HG02981 (cell line): ENCODE measurements at regions not wholly inside any gene's neighbourhood (a gene's known extent, or its start where the extent isn't known, plus 50 kb on each side); places are given as distances from the start of the nearest gene placed in this dataset.

ENCODE experiments used
- ATAC-seq: cut with Tn5 transposase; IDR thresholded peaks from one replicate; pipeline ENCODE4 v1.9.1; 2021; ENCODE audit warnings: mild to moderate bottlenecking, moderate library complexity; ENCODE audit not compliant: unreplicated experiment

GRCh38 chr6:121967631-121968030, 431.8 kb upstream of the HSF2 start:
- no peak for ATAC-seq

DNA sequence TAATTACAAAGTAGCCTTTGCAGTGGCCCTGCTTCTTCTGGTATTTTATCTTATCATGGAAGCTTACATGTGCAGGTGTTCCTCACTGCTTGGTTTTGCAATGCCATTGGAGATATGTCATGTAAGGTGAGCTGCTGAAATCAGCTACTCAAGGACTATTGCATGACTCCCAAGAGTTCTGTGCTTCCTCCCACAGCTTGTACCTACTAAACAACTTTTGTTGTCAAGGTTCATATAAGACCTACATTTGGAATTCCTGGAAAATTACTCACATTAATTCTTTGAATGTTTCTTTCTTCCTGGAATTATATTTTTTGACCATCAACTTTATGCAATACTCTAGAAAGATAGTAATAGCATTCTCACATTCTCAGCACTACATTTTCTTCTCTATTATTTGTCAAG, 427.5 kb upstream of the HSF2 start:
- no peak for ATAC-seq

- ATAC-seq, result no peak
These were observed 414.5 kb upstream of the HSF2 start for GRCh38 chr6:121984956-121985355.

DNA sequence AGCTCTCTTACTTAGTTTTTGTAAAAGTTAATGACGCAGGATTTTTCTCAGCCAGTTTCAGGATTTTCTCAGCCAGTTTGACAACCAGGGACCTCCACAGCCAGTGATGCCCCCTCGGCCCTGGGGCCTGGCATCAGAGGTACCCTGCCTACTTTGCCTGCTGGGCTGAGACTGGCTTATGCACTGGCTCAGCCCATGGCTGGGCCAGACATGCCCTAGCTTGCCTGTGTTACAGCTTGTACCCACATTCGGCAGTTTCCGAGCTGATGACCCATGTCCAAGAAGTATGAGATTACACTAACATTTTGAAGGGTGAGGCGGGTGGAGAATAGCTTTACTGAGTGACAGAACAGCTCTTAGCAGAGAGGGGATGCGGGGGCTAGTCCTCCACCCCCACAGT, 406.1 kb upstream of the HSF2 start:
- no peak for ATAC-seq

GRCh38 chr6:121994919-121995318, 404.5 kb upstream of the HSF2 start:
- no peak for ATAC-seq

- ATAC-seq, result no peak
These were observed 400.8 kb upstream of the HSF2 start for GRCh38 chr6:121998631-121999030.

- ATAC-seq, result no peak
These were observed 399.9 kb upstream of the HSF2 start for GRCh38 chr6:121999456-122000065.

DNA sequence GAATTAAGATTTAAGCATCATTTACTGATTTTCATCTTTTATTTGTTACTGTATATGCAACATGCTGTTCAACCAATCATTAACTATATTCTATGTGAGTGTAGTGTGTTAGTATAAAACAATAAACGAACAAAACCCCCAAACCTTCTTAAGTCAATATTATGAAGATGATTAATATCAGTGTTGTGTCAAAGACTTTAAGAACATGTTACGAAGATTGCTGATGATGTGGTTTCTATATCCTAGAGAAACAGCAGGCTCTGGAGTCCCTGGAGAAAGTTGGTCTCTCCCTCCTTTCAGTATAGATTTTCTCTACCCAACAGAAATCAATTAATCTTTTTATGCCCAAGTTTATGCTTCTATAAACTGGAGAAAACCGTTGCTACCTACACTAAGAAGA, 393.8 kb upstream of the HSF2 start:
- ATAC-seq, result no peak

GRCh38 chr6:122007339-122007738, 392.1 kb upstream of the HSF2 start:
- ATAC-seq, result no peak

GRCh38 chr6:122008101-122008999, 391.1 kb upstream of the HSF2 start:
- no peak for ATAC-seq

DNA sequence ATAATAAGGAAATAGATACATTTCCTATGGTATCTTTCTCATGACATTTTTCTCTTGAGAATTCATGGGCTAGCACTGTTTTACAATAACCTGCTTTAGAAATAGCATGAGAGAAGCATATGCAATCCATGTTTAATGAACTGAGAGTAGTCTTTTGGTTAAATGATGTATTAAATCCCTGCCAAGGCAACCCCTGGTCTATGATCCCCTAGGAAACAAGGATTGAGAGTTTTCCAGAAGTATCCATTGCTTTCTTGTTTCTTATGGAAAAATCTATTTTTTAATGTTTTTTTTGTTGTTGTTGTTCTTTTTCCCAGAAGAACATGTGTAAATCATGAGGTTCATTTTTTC, 390.5 kb upstream of the HSF2 start:
- no peak for ATAC-seq

DNA sequence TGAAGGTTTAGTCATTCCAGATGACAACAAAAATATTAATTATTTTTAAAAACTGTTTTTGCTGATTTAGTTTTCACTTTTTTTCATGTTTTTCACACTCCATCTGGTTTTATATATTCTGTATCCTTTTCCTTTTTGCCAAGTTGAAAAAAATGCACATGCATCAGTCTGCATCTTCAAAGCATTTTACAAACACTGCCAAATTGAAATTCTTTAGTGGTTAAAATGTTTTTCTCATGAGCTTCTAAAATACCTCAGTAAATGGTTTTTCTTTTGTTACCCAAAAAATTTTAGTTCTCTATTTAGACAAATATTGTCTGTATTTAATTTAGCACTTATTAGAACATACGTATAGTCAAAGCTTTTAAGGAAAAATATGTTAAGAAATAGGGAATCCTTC, 386.9 kb upstream of the HSF2 start:
- no peak for ATAC-seq

GRCh38 chr6:122014961-122015360, 384.5 kb upstream of the HSF2 start:
- ATAC-seq, result no peak

DNA sequence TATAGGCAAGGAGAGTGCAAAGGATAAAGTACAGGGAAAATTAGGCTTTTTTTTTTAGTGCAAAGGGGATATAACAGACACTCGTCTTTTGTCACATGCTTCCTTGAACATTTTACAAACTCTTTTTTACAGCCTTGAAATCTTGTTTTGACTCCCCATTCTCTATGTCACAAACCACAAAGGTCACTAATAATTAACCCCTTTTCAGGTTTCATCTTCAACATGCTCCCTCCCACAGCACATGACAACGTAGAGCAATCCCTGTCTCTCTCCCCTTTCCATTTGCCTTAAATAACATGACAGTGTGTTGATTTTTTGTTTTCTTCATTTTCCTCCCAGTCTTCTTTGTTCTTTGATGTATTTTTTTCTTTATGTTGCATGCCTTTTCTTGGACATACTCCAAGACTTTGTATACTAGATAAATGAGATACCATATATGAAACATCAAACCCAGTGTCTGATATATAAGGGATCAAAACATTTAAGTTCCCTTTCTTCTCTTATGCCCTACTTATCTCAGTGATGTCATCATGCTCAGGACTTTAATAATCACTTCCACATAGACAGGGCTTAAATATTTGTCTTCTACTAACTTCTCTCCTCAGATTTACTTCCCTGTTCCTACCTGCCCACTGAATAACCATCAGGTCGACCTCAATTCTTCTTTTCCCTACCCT, 378.7 kb upstream of the HSF2 start:
- peak; percentile 99 for ATAC-seq

GRCh38 chr6:122025104-122025503, 374.3 kb upstream of the HSF2 start:
- ATAC-seq, result no peak

- no peak for ATAC-seq
These were observed 372.7 kb upstream of the HSF2 start for GRCh38 chr6:122026582-122027369.

DNA sequence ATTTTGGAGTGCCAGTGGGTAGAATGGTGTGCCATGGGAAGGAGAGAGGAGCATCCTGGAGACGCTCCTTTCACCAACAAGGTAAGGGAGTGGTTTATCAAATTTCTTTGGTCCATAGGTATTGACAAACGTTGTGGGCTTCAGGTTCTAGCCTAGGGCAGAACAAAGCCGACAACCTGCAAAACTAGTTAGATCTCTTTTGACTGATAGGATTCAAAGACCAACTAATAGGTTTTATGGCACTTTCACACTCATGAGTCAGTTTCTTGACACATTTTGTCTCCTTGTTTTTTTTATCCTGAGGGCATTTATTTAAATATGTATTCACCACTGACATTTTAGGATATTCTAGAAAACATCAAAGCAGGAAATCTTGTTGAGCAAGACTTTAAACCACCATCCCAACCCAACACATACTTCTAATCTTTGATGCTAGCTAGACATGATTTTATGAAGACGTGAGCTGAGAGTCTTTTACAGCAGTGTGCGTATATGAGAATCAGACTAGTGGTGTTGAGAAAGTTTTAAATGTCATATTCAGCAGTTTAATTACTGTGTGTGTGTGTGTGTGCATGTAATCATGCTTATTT, 370.4 kb upstream of the HSF2 start:
- ATAC-seq, result no peak

DNA sequence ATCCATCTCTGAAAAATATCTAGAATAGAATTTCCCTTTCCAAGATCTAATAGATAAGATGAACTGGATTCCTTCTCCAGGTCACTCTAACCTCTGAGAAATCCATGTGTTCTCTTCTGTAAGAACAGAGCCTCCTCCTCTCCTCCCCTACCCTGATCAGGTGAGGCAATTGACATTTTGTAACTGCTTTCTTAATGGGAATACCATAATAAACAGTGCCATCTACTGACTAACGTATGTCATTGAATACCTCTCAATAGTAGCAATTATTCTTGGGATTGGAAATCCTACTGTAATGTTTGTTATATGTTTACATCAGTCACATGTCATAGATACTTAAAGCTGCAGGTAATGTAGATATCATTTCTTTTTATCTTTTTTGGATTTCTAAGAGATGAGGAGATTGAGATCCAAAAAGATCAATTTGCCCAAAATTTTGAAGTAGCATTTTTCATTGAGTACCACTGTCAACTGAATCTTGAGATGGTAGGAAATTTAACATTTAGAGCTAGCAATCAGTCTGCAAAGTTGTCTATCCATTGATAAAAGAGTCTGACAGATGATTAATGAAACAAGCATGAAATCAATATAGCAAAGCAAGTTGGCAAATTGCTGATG, 365.8 kb upstream of the HSF2 start:
- ATAC-seq, result peak; percentile 95

DNA sequence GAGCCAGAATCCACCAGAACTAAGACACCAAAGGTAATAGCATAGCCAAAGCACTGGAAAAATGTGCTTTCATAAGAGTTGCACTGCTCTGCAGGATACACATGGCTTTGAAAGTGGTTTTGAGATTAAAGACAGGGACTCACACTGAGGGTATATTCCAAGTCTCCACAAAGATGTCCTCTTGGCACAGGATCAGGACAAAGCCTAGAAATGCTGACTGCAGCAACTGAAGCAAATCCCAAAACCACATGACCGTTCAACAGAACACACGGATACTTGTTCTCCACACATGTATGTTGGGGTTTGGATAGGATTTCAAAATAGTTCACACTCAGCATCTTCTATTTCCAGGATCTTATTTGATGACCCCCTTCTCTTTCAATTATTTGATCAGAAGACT, 364.3 kb upstream of the HSF2 start:
- ATAC-seq, result no peak

- ATAC-seq, result no peak
These were observed 359.2 kb upstream of the HSF2 start for GRCh38 chr6:122040261-122040660.
